H1 (cell line): ENCODE measurements at regions not wholly inside any gene's neighbourhood (a gene's known extent, or its start where the extent isn't known, plus 50 kb on each side); places are given as distances from the start of the nearest gene placed in this dataset.

Source experiments
- CTCF ChIA-PET: fragments of 300-600 bp; sonication (Branson Sonifier 250); formaldehyde crosslinking; loops from one replicate; lab custom pipeline; 2021; ENCODE audit not compliant: partially characterized antibody; lab: Charles Lee
- POLR2A ChIA-PET: fragments of 300-600 bp; sonication (Branson Sonifier 250); formaldehyde crosslinking; loops from one replicate; lab custom pipeline; 2021; ENCODE audit warnings: inconsistent platforms; ENCODE audit not compliant: partially characterized antibody; lab: Charles Lee
- DNase-seq, 2 experiments: peaks; one replicate each; pipeline versions ENCODE4 v3.0.0 to v3.0.0-alpha.2; 2010 to 2022; ENCODE audit warnings: low spot score in 2 of 2, low read depth in 1 of 2, mixed read lengths in 1 of 2
- FAIRE-seq: peaks from 2 replicates; lab custom pipeline; 2011; peaks lifted over from hg19 to GRCh38; lab: Jason Lieb, UNC
- H2AFZ ChIP-seq: 2 replicates; pipeline ENCODE4 v1.8.1; 2012; ENCODE audit warnings: low read length, inconsistent platforms
- H2AK5ac ChIP-seq: 2 replicates; pipeline ENCODE4 v1.6.1; 2013; ENCODE audit warnings: low read depth, low read length
- H2BK120ac ChIP-seq: replicated peaks from 2 replicates; pipeline ENCODE3; 2013; ENCODE audit warnings: low read depth, low read length, inconsistent platforms
- H2BK12ac ChIP-seq: 2 replicates; pipeline ENCODE4 v1.6.1; 2013; ENCODE audit warnings: low read depth, low read length
- H2BK15ac ChIP-seq: 2 replicates; pipeline ENCODE4 v1.6.1; 2013; ENCODE audit warnings: low read length
- H2BK20ac ChIP-seq: 2 replicates; pipeline ENCODE4 v1.6.1; 2013; ENCODE audit warnings: low read length
- H2BK5ac ChIP-seq: 2 replicates; pipeline ENCODE4 v1.6.1; 2013; ENCODE audit warnings: low read depth, low read length
- H3K14ac ChIP-seq: 2 replicates; pipeline ENCODE4 v1.6.1; 2013; ENCODE audit warnings: inconsistent platforms; ENCODE audit not compliant: insufficient read length
- H3K18ac ChIP-seq: 2 replicates; pipeline ENCODE4 v1.6.1; 2013; ENCODE audit warnings: low read length; ENCODE audit errors: extremely low read depth
- H3K23ac ChIP-seq: 2 replicates; pipeline ENCODE4 v1.6.1; 2013; ENCODE audit warnings: inconsistent platforms; ENCODE audit not compliant: insufficient read length
- H3K23me2 ChIP-seq: 2 replicates; pipeline ENCODE4 v1.6.1; 2013; ENCODE audit warnings: low read depth, low read length
- H3K27ac ChIP-seq: 2 replicates; pipeline ENCODE4 v1.6.1; 2011; ENCODE audit warnings: low read depth, low read length, inconsistent platforms
- H3K27me3 ChIP-seq, 4 experiments: replicated peaks in 1 of 4; 1 replicate in 1 of 4; 2 replicates in 3 of 4; pipeline versions ENCODE4 v1.6.1 to v1.8.1; 2011 to 2013; ENCODE audit warnings: low read length in 3 of 4, mild to moderate bottlenecking in 3 of 4, inconsistent platforms in 2 of 4, mixed read lengths in 2 of 4, moderate library complexity in 1 of 4; ENCODE audit not compliant: control insufficient read depth in 3 of 4, insufficient read depth in 3 of 4; ENCODE audit errors: extremely low read depth in 1 of 4
- H3K36me3 ChIP-seq, 4 experiments: 2 replicates each; pipeline versions ENCODE4 v1.6.1 to v1.8.1; 2011 to 2013; ENCODE audit warnings: mild to moderate bottlenecking in 4 of 4, low read length in 3 of 4, moderate library complexity in 2 of 4, control low read depth in 1 of 4, inconsistent platforms in 1 of 4; ENCODE audit not compliant: insufficient read depth in 4 of 4, control insufficient read depth in 2 of 4
- H3K4ac ChIP-seq: replicated peaks from 2 replicates; pipeline ENCODE3; 2013; ENCODE audit warnings: low read length, low read depth, mixed read lengths, inconsistent platforms; ENCODE audit not compliant: insufficient read length
- H3K4me1 ChIP-seq, 4 experiments: replicated peaks in 1 of 4; 1 replicate in 1 of 4; 2 replicates in 3 of 4; pipeline versions ENCODE4 v1.6.1 to v1.8.1; 2011 to 2013; ENCODE audit warnings: low read length in 3 of 4, inconsistent platforms in 2 of 4, mixed read lengths in 1 of 4; ENCODE audit not compliant: insufficient read depth in 4 of 4, control insufficient read depth in 3 of 4
- H3K4me2 ChIP-seq, 2 experiments: 2 replicates each; pipeline versions ENCODE4 v1.6.1 to v1.8.1; 2011 to 2013; ENCODE audit warnings: low read depth in 2 of 2, low read length in 2 of 2, control low read depth in 1 of 2, inconsistent platforms in 1 of 2, mild to moderate bottlenecking in 1 of 2; ENCODE audit not compliant: insufficient read depth in 1 of 2
- H3K4me3 ChIP-seq, 4 experiments: fragments of 200-600, 300-600 bp in 1 of 4; sonication (generic), shearing (Covaris generic), sonication (Bioruptor Twin) in 1 of 4; 2 replicates each; pipeline versions ENCODE4 v1.5.1 to v1.8.1; 2011 to 2016; ENCODE audit warnings: low read length in 4 of 4, low read depth in 3 of 4, control low read depth in 2 of 4, inconsistent platforms in 2 of 4, mild to moderate bottlenecking in 2 of 4, mixed read lengths in 1 of 4, moderate library complexity in 1 of 4; ENCODE audit not compliant: insufficient read depth in 2 of 4; ENCODE audit errors: extremely low read depth in 1 of 4
- H3K56ac ChIP-seq: replicated peaks from 2 replicates; pipeline ENCODE3; 2013; ENCODE audit warnings: low read depth, mild to moderate bottlenecking, mixed read lengths, low read length, inconsistent platforms; ENCODE audit not compliant: insufficient read length
- H3K79me1 ChIP-seq: 2 replicates; pipeline ENCODE4 v1.6.1; 2013; ENCODE audit warnings: low read depth, low read length, control low read depth
- H3K79me2 ChIP-seq, 2 experiments: 2 replicates each; pipeline versions ENCODE4 v1.6.1 to v1.8.1; 2012 to 2013; ENCODE audit warnings: low read length in 2 of 2, mild to moderate bottlenecking in 2 of 2, inconsistent platforms in 1 of 2; ENCODE audit not compliant: insufficient read depth in 2 of 2, control insufficient read depth in 1 of 2
- H3K9ac ChIP-seq, 4 experiments: replicated peaks in 1 of 4; 1 replicate in 1 of 4; 2 replicates in 3 of 4; pipeline versions ENCODE4 v1.6.1 to v1.8.1; 2011 to 2013; ENCODE audit warnings: low read depth in 3 of 4, low read length in 3 of 4, control low read depth in 2 of 4, mild to moderate bottlenecking in 2 of 4, moderate library complexity in 2 of 4, inconsistent platforms in 1 of 4; ENCODE audit errors: extremely low read depth in 1 of 4
- H3K9me3 ChIP-seq, 2 experiments: 2 replicates each; pipeline versions ENCODE4 v1.6.1 to v1.8.1; 2012 to 2013; ENCODE audit warnings: mild to moderate bottlenecking in 2 of 2, moderate library complexity in 2 of 2, control low read depth in 1 of 2, inconsistent platforms in 1 of 2, low read depth in 1 of 2, low read length in 1 of 2, mixed read lengths in 1 of 2; ENCODE audit not compliant: insufficient read depth in 2 of 2
- H4K20me1 ChIP-seq, 2 experiments: replicated peaks in 1 of 2; 2 replicates each; pipeline versions ENCODE3 to v1.8.1; 2011 to 2013; ENCODE audit warnings: inconsistent platforms in 2 of 2, low read length in 2 of 2, mild to moderate bottlenecking in 1 of 2; ENCODE audit not compliant: insufficient read depth in 2 of 2, control insufficient read depth in 1 of 2
- H4K5ac ChIP-seq: 2 replicates; pipeline ENCODE4 v1.6.1; 2013; ENCODE audit warnings: low read length, low read depth, mixed read lengths, inconsistent platforms; ENCODE audit not compliant: insufficient read length
- H4K8ac ChIP-seq: 2 replicates; pipeline ENCODE4 v1.8.0; 2013; ENCODE audit warnings: mild to moderate bottlenecking, moderate library complexity, low read length, inconsistent platforms; ENCODE audit not compliant: insufficient read depth; ENCODE audit errors: extremely low read depth
- H4K91ac ChIP-seq: replicated peaks from 2 replicates; pipeline ENCODE3; 2013; ENCODE audit warnings: low read length, mixed read lengths, inconsistent platforms; ENCODE audit not compliant: insufficient read length
- CBX8 ChIP-seq: fragments of 300-800, 300-1000 bp; sonication (generic); IDR thresholded peaks from 2 replicates; pipeline ENCODE4 v1.7.1; 2016; ENCODE audit warnings: low read depth, low read length, borderline replicate concordance
- CREB1 ChIP-seq: IDR thresholded peaks from 2 replicates; pipeline ENCODE4 v1.6.1; 2012; ENCODE audit warnings: inconsistent platforms
- CTCF ChIP-seq, 3 experiments: IDR thresholded peaks; 1 replicate in 2 of 3; 2 replicates in 1 of 3; pipeline versions ENCODE4 v1.5.1 to v1.6.1; 2011; ENCODE audit warnings: low read length in 3 of 3, mild to moderate bottlenecking in 3 of 3, inconsistent platforms in 2 of 3, low read depth in 1 of 3, moderate library complexity in 1 of 3; ENCODE audit not compliant: insufficient read depth in 1 of 3; ENCODE audit errors: control extremely low read depth in 1 of 3
- GTF2F1 ChIP-seq: IDR thresholded peaks from 2 replicates; pipeline ENCODE4 v1.6.1; 2012; ENCODE audit warnings: low read depth, low read length, improper control_type of control experiment, borderline replicate concordance
- NANOG ChIP-seq: IDR thresholded peaks from 2 replicates; pipeline ENCODE4 v1.6.1; 2011; ENCODE audit warnings: low read length, low read depth, mild to moderate bottlenecking, inconsistent platforms; ENCODE audit not compliant: insufficient read depth, poor library complexity, severe bottlenecking
- PHF8 ChIP-seq: fragments of 200-600 bp; sonication (generic); conservative IDR thresholded peaks from 2 replicates; pipeline ENCODE4 v1.7.1; 2012; ENCODE audit warnings: low read depth, mild to moderate bottlenecking, inconsistent platforms, low read length, moderate library complexity
- RAD21 ChIP-seq, 2 experiments: IDR thresholded peaks in 1 of 2; conservative IDR thresholded peaks in 1 of 2; 2 replicates each; pipeline ENCODE4 v1.6.1; 2011; ENCODE audit warnings: low read depth in 2 of 2, low read length in 2 of 2, improper control_type of control experiment in 1 of 2, inconsistent platforms in 1 of 2, mild to moderate bottlenecking in 1 of 2, moderate library complexity in 1 of 2
- SP1 ChIP-seq: IDR thresholded peaks from 2 replicates; pipeline ENCODE4 v1.6.1; 2011; ENCODE audit warnings: low read depth, low read length
- SUZ12 ChIP-seq: fragments of 200-600 bp; sonication (generic); IDR thresholded peaks from 2 replicates; pipeline ENCODE4 v1.6.1; 2012; ENCODE audit warnings: mild to moderate bottlenecking, inconsistent platforms, low read length, moderate library complexity, mixed read lengths
- TAF7 ChIP-seq: optimal IDR thresholded peaks from 2 replicates; pipeline ENCODE3; 2011; ENCODE audit warnings: low read depth, mild to moderate bottlenecking, inconsistent platforms, low read length, moderate library complexity, borderline replicate concordance
- ZNF274 ChIP-seq: IDR thresholded peaks from 2 replicates; pipeline ENCODE4 v1.7.0; 2012; ENCODE audit warnings: low read length, borderline replicate concordance; ENCODE audit errors: extremely low read depth
- WGBS, 2 experiments: shearing (Covaris generic) in 1 of 2; methylation state at CpG; one replicate each; pipeline versions ENCODE4 v1.1.6 to v1.1.7; 2013 to 2015; ENCODE audit warnings: low lambda C conversion rate in 2 of 2, mixed read lengths in 2 of 2, inconsistent platforms in 1 of 2, low coverage in 1 of 2, missing lambda C conversion rate in 1 of 2; ENCODE audit not compliant: insufficient replicate concordance in 2 of 2, insufficient coverage in 1 of 2, insufficient read length in 1 of 2; ENCODE audit errors: extremely low coverage in 1 of 2, missing lambda C conversion rate in 1 of 2; 5-methylcytosine and 5-hydroxymethylcytosine counted together

- FAIRE-seq (peak; percentile 81), DNase-seq (no peak)
- H4K5ac ChIP-seq = no peak overlapping the region
- H3K4me2 ChIP-seq = no peak overlapping the region
- H3K27ac ChIP-seq = no peak overlapping the region; the same call in 1 of the 2 replicates
- no peak overlapping the region for H3K18ac ChIP-seq
- H3K4ac ChIP-seq = no peak overlapping the region
- ChIA-PET POLR2A (no interaction called here), CTCF (interaction anchor here (0.5 to 1.2 kb wide), 4 partner anchors 47 to 713 kb away, joined by 3 to 4 read pairs (median 3); no protein-coding TSS in a partner anchor)
- H2BK20ac ChIP-seq = no peak overlapping the region
- no peaks in the 10 kb centered on the region for H3K23me2 ChIP-seq
- no peaks in the 10 kb centered on the region for H3K36me3 ChIP-seq
- H3K79me2 ChIP-seq = no peaks in the 10 kb centered on the region
- H4K20me1 ChIP-seq = no peaks in the 10 kb centered on the region
- no peak overlapping the region for H4K91ac ChIP-seq
- WGBS, 2 experiments = 60% methylated on average over 3 of the region's 3 CpGs; no CpG with 5 or more reads in 1 of the 2 experiments
- 0 out of 7 replicates have a peak, but pooled peaks cover 0 to 3% (median 0%) of the 10 kb centered on the region in 4 experiments for H3K4me1 ChIP-seq
- H2BK12ac ChIP-seq = no peak overlapping the region; the same call in 1 of the 2 replicates
- no peak overlapping the region for H3K4me3 ChIP-seq
- H3K79me1 ChIP-seq = no peaks in the 10 kb centered on the region
- H2BK15ac ChIP-seq = no peak overlapping the region
- no peak overlapping the region for H4K8ac ChIP-seq
- H3K14ac ChIP-seq = no peak overlapping the region
- H3K56ac ChIP-seq = no peak overlapping the region
- no peak overlapping the region for H2AK5ac ChIP-seq
- TF ChIP-seq ZNF274 = no peak
- no peak for TF ChIP-seq GTF2F1
- no peak for TF ChIP-seq CBX8
- TF ChIP-seq NANOG = no peak
- peak in 1 of 3 experiments; percentile 7; a peak in 1 of 4 replicates for TF ChIP-seq CTCF (IDR thresholded peaks at IDR 0.05; ENCODE audit: control extremely low read depth in 1 of 3, insufficient read depth in 1 of 3, low read depth in 1 of 3, low read length in 3 of 3)
- no peak for TF ChIP-seq SUZ12
- TF ChIP-seq PHF8 = no peak
- peak in 1 of 2 experiments; percentile 8; a peak in 2 of 4 replicates for TF ChIP-seq RAD21 (IDR thresholded peaks at IDR 0.05 in 1 of 2, conservative IDR thresholded peaks at IDR 0.05 in 1 of 2; ENCODE audit: low read depth in 2 of 2, low read length in 2 of 2)
- no peak for TF ChIP-seq CREB1
- no peak for TF ChIP-seq TAF7
- no peak for TF ChIP-seq SP1
- H3K9ac ChIP-seq = no peak overlapping the region
- no peaks in the 10 kb centered on the region for H3K9me3 ChIP-seq
- H3K23ac ChIP-seq = no peak overlapping the region
- no peak overlapping the region for H2AFZ ChIP-seq
- H3K27me3 ChIP-seq = no peaks in the 10 kb centered on the region
- H2BK5ac ChIP-seq = no peak overlapping the region
- no peak overlapping the region for H2BK120ac ChIP-seq
Measured at GRCh38 chr2:52264488-52264887, 1232.6 kb upstream of the NRXN1 start.
